ENCODE measurements at regions not wholly inside any gene's neighbourhood (a gene's known extent, or its start where the extent isn't known, plus 50 kb on each side); places are given as distances from the start of the nearest gene placed in this dataset.

GRCh38 chr14:78086342-78086741 lies 83.8 kb upstream of the NRXN3 start:
- no peaks in the 10 kb centered on the region for H3K36me3 ChIP-seq
- ATAC-seq = no peak
- no peak overlapping the region for H3K27ac ChIP-seq
- no peaks in the 10 kb centered on the region for H3K27me3 ChIP-seq
- no peaks in the 10 kb centered on the region for H3K4me1 ChIP-seq
- TF ChIP-seq CTCF (IDR thresholded peaks at IDR 0.05) = no peak
- no peaks in the 10 kb centered on the region for H3K9me3 ChIP-seq
- H3K4me3 ChIP-seq = no peak overlapping the region
- intact Hi-C loops (cut with DNase I) = no loop called here
- no peak for DNase-seq

DNA sequence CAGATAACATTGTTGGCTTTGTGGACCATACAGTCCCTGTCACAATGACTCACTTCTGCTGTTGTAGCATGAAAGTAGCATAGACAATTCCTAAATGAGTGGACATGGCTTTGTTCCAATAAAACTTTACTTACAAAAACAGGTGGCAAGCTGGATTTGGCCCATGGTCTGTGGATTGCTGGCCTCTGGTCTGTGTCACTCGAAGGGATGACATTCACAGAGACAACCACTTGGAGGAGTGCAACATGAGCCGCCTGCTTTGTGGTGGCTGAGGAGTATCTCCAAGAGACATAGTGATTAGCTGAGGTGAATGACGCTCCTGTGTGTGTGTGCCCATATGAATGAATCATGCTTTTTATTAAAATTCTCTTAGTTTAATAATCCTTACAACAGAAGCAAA lies 81.3 kb upstream of the NRXN3 start:
- Histone ChIP-seq H3K4me1 (no peaks in the 10 kb centered on the region), H3K27ac (no peak overlapping the region), H3K27me3 (no peaks in the 10 kb centered on the region), H3K4me3 (no peak overlapping the region), H3K36me3 (no peaks in the 10 kb centered on the region), H3K9me3 (no peaks in the 10 kb centered on the region)
- DNase-seq (no peak), ATAC-seq (no peak)
- TF ChIP-seq CTCF (IDR thresholded peaks at IDR 0.05) = no peak
- intact Hi-C loops (cut with DNase I) = no loop called here

DNA sequence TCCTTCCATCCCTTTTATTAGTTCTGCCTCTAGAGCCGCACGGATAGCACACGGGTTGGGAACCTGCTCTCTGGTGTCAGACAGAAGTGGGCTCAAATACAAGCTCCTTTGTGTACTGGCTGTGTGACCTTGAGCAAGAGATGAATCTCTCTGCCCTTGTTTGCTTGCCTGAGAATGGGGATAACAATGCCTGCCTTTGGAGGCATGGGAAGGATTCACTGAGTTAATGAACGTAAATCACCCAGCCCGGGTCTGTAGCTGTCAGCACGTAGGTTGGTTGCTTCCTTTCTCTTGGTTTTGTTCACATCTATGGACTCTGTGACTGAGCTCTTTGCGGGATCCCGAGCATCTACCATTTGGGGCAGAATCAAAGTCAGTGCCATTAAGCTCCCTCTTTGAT lies 79.3 kb upstream of the NRXN3 start:
- TF ChIP-seq CTCF (IDR thresholded peaks at IDR 0.05) = no peak
- Histone ChIP-seq H3K36me3 (no peaks in the 10 kb centered on the region), H3K4me3 (no peak overlapping the region), H3K27ac (no peak overlapping the region), H3K9me3 (no peaks in the 10 kb centered on the region), H3K4me1 (no peaks in the 10 kb centered on the region), H3K27me3 (no peaks in the 10 kb centered on the region)
- intact Hi-C loops (cut with DNase I) = no loop called here
- DNase-seq = no peak
- no peak for ATAC-seq

GRCh38 chr14:78091361-78091760 lies 78.8 kb upstream of the NRXN3 start:
- intact Hi-C loops (cut with DNase I) = no loop called here
- no peak for TF ChIP-seq CTCF (IDR thresholded peaks at IDR 0.05)
- DNase-seq (no peak), ATAC-seq (no peak)
- Histone ChIP-seq H3K27ac (no peak overlapping the region), H3K4me3 (no peak overlapping the region), H3K36me3 (no peaks in the 10 kb centered on the region), H3K9me3 (no peaks in the 10 kb centered on the region), H3K27me3 (no peaks in the 10 kb centered on the region), H3K4me1 (no peaks in the 10 kb centered on the region)

- Histone ChIP-seq H3K27ac (no peak overlapping the region), H3K27me3 (no peaks in the 10 kb centered on the region), H3K4me1 (no peaks in the 10 kb centered on the region), H3K9me3 (no peaks in the 10 kb centered on the region), H3K4me3 (no peak overlapping the region), H3K36me3 (no peaks in the 10 kb centered on the region)
- ATAC-seq (no peak), DNase-seq (no peak)
- intact Hi-C loops (cut with DNase I) = no loop called here
- TF ChIP-seq CTCF (IDR thresholded peaks at IDR 0.05) = no peak
Measured at GRCh38 chr14:78092040-78092439, 78.1 kb upstream of the NRXN3 start.

DNA sequence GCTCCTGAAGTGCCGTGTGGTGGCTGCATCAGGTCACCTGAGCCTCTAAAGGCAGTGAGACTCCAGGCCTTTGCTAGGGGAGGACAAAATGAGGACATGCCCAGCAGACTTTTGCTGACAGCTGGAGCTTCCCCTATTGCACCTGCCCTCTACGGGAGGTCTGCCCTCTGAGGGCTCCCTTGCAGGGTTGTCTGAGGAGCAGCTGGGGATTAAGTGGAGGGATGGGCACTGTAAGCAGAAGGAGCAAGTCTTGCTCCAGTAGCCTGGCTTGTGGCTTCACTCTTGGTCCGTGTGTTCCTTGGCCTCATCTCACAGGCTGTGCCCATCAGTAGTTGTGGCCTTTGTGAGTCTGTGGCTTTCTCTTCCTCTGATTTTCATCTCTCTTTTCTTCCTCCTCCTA lies 66.9 kb upstream of the NRXN3 start:
- no peak for DNase-seq
- H3K4me1 ChIP-seq = no peaks in the 10 kb centered on the region
- no peaks in the 10 kb centered on the region for H3K36me3 ChIP-seq
- intact Hi-C loops (cut with DNase I) = no loop called here
- no peak overlapping the region for H3K4me3 ChIP-seq
- no peaks in the 10 kb centered on the region for H3K27me3 ChIP-seq
- TF ChIP-seq CTCF (IDR thresholded peaks at IDR 0.05) = no peak
- H3K27ac ChIP-seq = no peak overlapping the region
- H3K9me3 ChIP-seq = no peaks in the 10 kb centered on the region
- ATAC-seq = no peak

All from upper lobe of right lung (tissue), 1 donor.